ENCODE measurements at regions not wholly inside any gene's neighbourhood (a gene's known extent, or its start where the extent isn't known, plus 50 kb on each side); places are given as distances from the start of the nearest gene placed in this dataset.

DNA sequence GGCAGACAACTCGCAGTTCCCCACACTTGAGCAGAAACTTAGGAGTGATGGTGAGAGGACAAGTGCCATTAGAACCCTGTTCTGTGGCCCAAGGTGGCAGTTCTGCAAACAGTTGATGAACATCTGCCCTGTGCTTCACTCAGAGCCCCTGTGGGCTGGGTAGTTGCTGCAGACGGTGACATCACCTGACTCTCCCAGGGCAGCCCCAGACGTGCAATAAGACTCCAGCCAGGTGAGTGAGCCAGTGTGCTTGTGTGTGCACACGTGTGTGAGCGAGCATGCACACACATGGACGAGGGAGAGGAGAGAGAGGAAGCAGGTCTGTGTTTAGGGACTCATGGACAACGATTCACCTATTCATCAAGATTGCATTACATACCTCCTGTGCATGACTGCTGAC, 136.0 kb upstream of the GLI2 start:
- DNase-seq: no peak
- Histone ChIP-seq H3K9me3 (ENCODE audit: control insufficient read depth, low read length) (no peaks in the 10 kb centered on the region), H3K36me3 (ENCODE audit: control insufficient read depth in 1 of 2, insufficient read depth in 2 of 2, low read depth in 1 of 2, low read length in 2 of 2) (no peaks in the 10 kb centered on the region), H2AK5ac (ENCODE audit: low read length, severe bottlenecking) (no peak overlapping the region), H3K9ac (ENCODE audit: low read length) (no peak overlapping the region), H4K8ac (ENCODE audit: low read length) (no peak overlapping the region), H3K18ac (ENCODE audit: low read depth in 1 of 2, low read length in 2 of 2) (no peak overlapping the region), H3K23ac (ENCODE audit: low read length in 2 of 2) (no peak overlapping the region), H3K27me3 (ENCODE audit: control insufficient read depth in 1 of 2, insufficient read depth in 1 of 2, low read length in 2 of 2) (peaks cover 7 to 49% of the 10 kb centered on the region in 2 experiments), H2BK5ac (ENCODE audit: low read depth, low read length, poor library complexity, severe bottlenecking) (no peak overlapping the region), H2BK120ac (ENCODE audit: low read depth, low read length) (no peak overlapping the region), H3K27ac (ENCODE audit: low read length, poor library complexity, severe bottlenecking) (no peak overlapping the region), H2BK15ac (ENCODE audit: low read depth, poor library complexity, severe bottlenecking) (no peak overlapping the region), H4K91ac (ENCODE audit: low read length) (no peak overlapping the region), H3K14ac (ENCODE audit: low read length in 2 of 2) (no peak overlapping the region), H3K4me2 (ENCODE audit: low read length, poor library complexity, severe bottlenecking) (no peak overlapping the region), H3K79me1 (replicated peaks; ENCODE audit: low read length, poor library complexity, severe bottlenecking) (no peaks in the 10 kb centered on the region), H2BK12ac (ENCODE audit: low read length in 2 of 2) (no peak overlapping the region), H2AFZ (ENCODE audit: low read depth, low read length) (no peak overlapping the region), H3K4me1 (ENCODE audit: control insufficient read depth, insufficient read depth, low read depth, low read length) (peaks cover 8% of the 10 kb centered on the region), H3K4me3 (ENCODE audit: insufficient read depth in 1 of 2, low read depth in 1 of 2, low read length in 2 of 2) (no peak overlapping the region), H3K4ac (ENCODE audit: low read depth in 1 of 2, low read length in 2 of 2) (no peak overlapping the region)
- WGBS: 81% methylated on average over 7 of the region's 7 CpGs

DNA sequence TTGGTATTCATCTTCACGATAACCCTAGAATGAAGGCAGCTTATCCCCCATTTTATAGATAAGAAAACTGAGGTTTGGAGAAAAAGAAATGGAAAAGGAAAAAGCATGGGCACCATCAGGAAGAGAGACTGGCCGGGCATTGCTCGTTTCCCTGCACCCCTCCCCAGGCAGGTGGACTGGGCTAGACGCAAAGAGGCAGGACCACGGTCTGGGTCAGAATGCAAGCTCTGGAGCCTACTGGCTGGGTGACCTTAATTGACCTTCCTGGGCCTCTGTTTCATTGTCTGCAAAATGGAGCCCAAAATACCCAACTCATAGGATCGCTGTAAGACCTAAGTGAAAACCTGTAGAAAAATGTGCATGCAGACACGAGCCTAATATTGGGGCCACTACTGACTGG, 135.3 kb upstream of the GLI2 start:
- WGBS: 89% methylated on average over 7 of the region's 7 CpGs
- no peak overlapping the region for H2AK5ac ChIP-seq (ENCODE audit: low read length, severe bottlenecking)

DNA sequence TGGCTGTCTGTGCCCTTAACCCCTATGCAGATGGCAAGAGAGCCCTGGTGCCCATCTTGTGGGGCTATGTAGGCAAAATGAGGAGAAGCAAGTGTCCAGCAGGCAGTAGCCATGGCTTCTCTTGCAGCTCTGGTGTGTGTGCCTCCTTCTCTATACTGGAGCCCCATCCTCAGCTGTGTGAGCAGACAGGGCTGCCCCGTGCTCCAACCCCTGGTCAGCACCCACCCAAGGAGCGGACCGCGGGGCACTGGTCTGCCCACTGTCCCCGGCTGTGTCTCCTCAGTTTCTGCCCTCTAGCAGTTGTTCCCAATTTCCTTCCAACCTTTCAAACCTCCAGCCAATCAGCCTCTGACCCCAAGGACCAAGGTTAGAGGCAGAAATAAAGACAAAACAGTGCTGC, 134.9 kb upstream of the GLI2 start:
- Histone ChIP-seq H3K4me3 (ENCODE audit: insufficient read depth in 1 of 2, low read depth in 1 of 2, low read length in 2 of 2) (no peak overlapping the region), H2AK5ac (ENCODE audit: low read length, severe bottlenecking) (no peak overlapping the region), H2AFZ (ENCODE audit: low read depth, low read length) (no peak overlapping the region), H3K4ac (ENCODE audit: low read depth in 1 of 2, low read length in 2 of 2) (no peak overlapping the region), H3K18ac (ENCODE audit: low read depth in 1 of 2, low read length in 2 of 2) (no peak overlapping the region), H3K36me3 (ENCODE audit: control insufficient read depth in 1 of 2, insufficient read depth in 2 of 2, low read depth in 1 of 2, low read length in 2 of 2) (no peaks in the 10 kb centered on the region), H2BK12ac (ENCODE audit: low read length in 2 of 2) (no peak overlapping the region), H2BK5ac (ENCODE audit: low read depth, low read length, poor library complexity, severe bottlenecking) (no peak overlapping the region), H3K79me1 (replicated peaks; ENCODE audit: low read length, poor library complexity, severe bottlenecking) (no peaks in the 10 kb centered on the region), H4K91ac (ENCODE audit: low read length) (peak overlapping the region; percentile 31), H2BK15ac (ENCODE audit: low read depth, poor library complexity, severe bottlenecking) (no peak overlapping the region), H2BK120ac (ENCODE audit: low read depth, low read length) (no peak overlapping the region), H3K9me3 (ENCODE audit: control insufficient read depth, low read length) (no peaks in the 10 kb centered on the region), H3K27ac (ENCODE audit: low read length, poor library complexity, severe bottlenecking) (no peak overlapping the region), H3K9ac (ENCODE audit: low read length) (no peak overlapping the region), H3K4me1 (ENCODE audit: control insufficient read depth, insufficient read depth, low read depth, low read length) (peaks cover 8% of the 10 kb centered on the region), H4K8ac (ENCODE audit: low read length) (no peak overlapping the region), H3K23ac (ENCODE audit: low read length in 2 of 2) (no peak overlapping the region), H3K27me3 (ENCODE audit: control insufficient read depth in 1 of 2, insufficient read depth in 1 of 2, low read length in 2 of 2) (peaks cover 12 to 39% of the 10 kb centered on the region in 2 experiments), H3K14ac (ENCODE audit: low read length in 2 of 2) (no peak overlapping the region), H3K4me2 (ENCODE audit: low read length, poor library complexity, severe bottlenecking) (no peak overlapping the region)
- no peak for DNase-seq
- 91% methylated on average over 5 of the region's 5 CpGs for WGBS

More for the DNA sequence above, 135.3 kb upstream of the GLI2 start:
- H2AFZ ChIP-seq (ENCODE audit: low read depth, low read length): no peak overlapping the region
- no peak overlapping the region for H3K4me2 ChIP-seq (ENCODE audit: low read length, poor library complexity, severe bottlenecking)
- no peak overlapping the region for H2BK5ac ChIP-seq (ENCODE audit: low read depth, low read length, poor library complexity, severe bottlenecking)
- no peak overlapping the region for H2BK120ac ChIP-seq (ENCODE audit: low read depth, low read length)
- H3K14ac ChIP-seq (ENCODE audit: low read length in 2 of 2): no peak overlapping the region
- no peak overlapping the region for H3K18ac ChIP-seq (ENCODE audit: low read depth in 1 of 2, low read length in 2 of 2)
- no peak for DNase-seq
- no peak overlapping the region for H3K9ac ChIP-seq (ENCODE audit: low read length)
- H2BK15ac ChIP-seq (ENCODE audit: low read depth, poor library complexity, severe bottlenecking): no peak overlapping the region
- H3K9me3 ChIP-seq (ENCODE audit: control insufficient read depth, low read length): no peaks in the 10 kb centered on the region
- H3K36me3 ChIP-seq (ENCODE audit: control insufficient read depth in 1 of 2, insufficient read depth in 2 of 2, low read depth in 1 of 2, low read length in 2 of 2): no peaks in the 10 kb centered on the region
- H4K91ac ChIP-seq (ENCODE audit: low read length): peak overlapping the region; percentile 31
- no peak overlapping the region for H2BK12ac ChIP-seq (ENCODE audit: low read length in 2 of 2)
- no peak overlapping the region for H3K23ac ChIP-seq (ENCODE audit: low read length in 2 of 2)
- no peak overlapping the region for H3K4ac ChIP-seq (ENCODE audit: low read depth in 1 of 2, low read length in 2 of 2)
- H4K8ac ChIP-seq (ENCODE audit: low read length): no peak overlapping the region
- H3K27ac ChIP-seq (ENCODE audit: low read length, poor library complexity, severe bottlenecking): no peak overlapping the region
- H3K79me1 ChIP-seq (replicated peaks; ENCODE audit: low read length, poor library complexity, severe bottlenecking): no peaks in the 10 kb centered on the region
- no peak overlapping the region for H3K4me3 ChIP-seq (ENCODE audit: insufficient read depth in 1 of 2, low read depth in 1 of 2, low read length in 2 of 2)
- peaks cover 8% of the 10 kb centered on the region for H3K4me1 ChIP-seq (ENCODE audit: control insufficient read depth, insufficient read depth, low read depth, low read length)
- H3K27me3 ChIP-seq (ENCODE audit: control insufficient read depth in 1 of 2, insufficient read depth in 1 of 2, low read length in 2 of 2): peaks cover 12 to 43% of the 10 kb centered on the region in 2 experiments

DNA sequence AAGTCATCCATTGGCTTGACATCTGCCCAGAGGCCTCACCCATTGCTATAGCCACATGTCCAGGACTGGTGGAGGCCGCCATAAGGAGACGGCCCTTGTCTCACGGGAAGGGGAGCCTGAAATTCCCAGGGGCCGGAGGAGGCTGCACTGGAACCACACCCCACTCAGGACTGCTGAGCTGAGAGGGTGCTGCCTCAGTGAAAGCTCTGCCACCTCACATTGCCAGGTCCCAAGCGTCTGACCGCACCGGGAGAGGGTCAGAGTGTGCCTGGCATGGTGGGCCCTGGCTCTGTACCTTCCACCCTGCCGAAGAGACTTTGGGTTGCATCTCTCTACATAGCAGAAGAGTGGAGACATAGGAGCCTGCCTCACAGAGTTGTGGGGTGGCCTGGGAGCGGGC, 134.1 kb upstream of the GLI2 start:
- 82% methylated on average over 9 of the region's 9 CpGs for WGBS
- Histone ChIP-seq H3K4me3 (ENCODE audit: insufficient read depth in 1 of 2, low read depth in 1 of 2, low read length in 2 of 2) (no peak overlapping the region), H3K18ac (ENCODE audit: low read depth in 1 of 2, low read length in 2 of 2) (no peak overlapping the region), H3K14ac (ENCODE audit: low read length in 2 of 2) (no peak overlapping the region), H3K4ac (ENCODE audit: low read depth in 1 of 2, low read length in 2 of 2) (no peak overlapping the region), H2AK5ac (ENCODE audit: low read length, severe bottlenecking) (no peak overlapping the region), H2BK120ac (ENCODE audit: low read depth, low read length) (no peak overlapping the region), H2BK12ac (ENCODE audit: low read length in 2 of 2) (no peak overlapping the region), H3K4me1 (ENCODE audit: control insufficient read depth, insufficient read depth, low read depth, low read length) (peaks cover 5% of the 10 kb centered on the region), H3K79me1 (replicated peaks; ENCODE audit: low read length, poor library complexity, severe bottlenecking) (no peaks in the 10 kb centered on the region), H3K9ac (ENCODE audit: low read length) (no peak overlapping the region), H3K27ac (ENCODE audit: low read length, poor library complexity, severe bottlenecking) (no peak overlapping the region), H3K4me2 (ENCODE audit: low read length, poor library complexity, severe bottlenecking) (no peak overlapping the region), H4K91ac (ENCODE audit: low read length) (no peak overlapping the region), H3K36me3 (ENCODE audit: control insufficient read depth in 1 of 2, insufficient read depth in 2 of 2, low read depth in 1 of 2, low read length in 2 of 2) (no peaks in the 10 kb centered on the region), H2AFZ (ENCODE audit: low read depth, low read length) (peak overlapping the region; percentile 7), H3K23ac (ENCODE audit: low read length in 2 of 2) (no peak overlapping the region), H2BK15ac (ENCODE audit: low read depth, poor library complexity, severe bottlenecking) (no peak overlapping the region), H3K9me3 (ENCODE audit: control insufficient read depth, low read length) (no peaks in the 10 kb centered on the region), H3K27me3 (ENCODE audit: control insufficient read depth in 1 of 2, insufficient read depth in 1 of 2, low read length in 2 of 2) (peaks cover 19 to 39% of the 10 kb centered on the region in 2 experiments), H2BK5ac (ENCODE audit: low read depth, low read length, poor library complexity, severe bottlenecking) (no peak overlapping the region), H4K8ac (ENCODE audit: low read length) (no peak overlapping the region)
- DNase-seq: no peak

Measured in mesenchymal stem cell (in vitro differentiated cells and primary cell).